ENCODE measurements at regions not wholly inside any gene's neighbourhood (a gene's known extent, or its start where the extent isn't known, plus 50 kb on each side); places are given as distances from the start of the nearest gene placed in this dataset.

- no peak for DNase-seq (ENCODE audit: low spot score)
- intact Hi-C loops (cut with DNase I), result no loop called here
Measured at GRCh38 chr2:76599732-76600368, 889.1 kb upstream of the GCFC2 start.

GRCh38 chr2:76584474-76584873 is 873.8 kb upstream of the GCFC2 start:
- DNase-seq (ENCODE audit: low spot score), result no peak
- intact Hi-C loops (cut with DNase I), result no loop called here

DNA sequence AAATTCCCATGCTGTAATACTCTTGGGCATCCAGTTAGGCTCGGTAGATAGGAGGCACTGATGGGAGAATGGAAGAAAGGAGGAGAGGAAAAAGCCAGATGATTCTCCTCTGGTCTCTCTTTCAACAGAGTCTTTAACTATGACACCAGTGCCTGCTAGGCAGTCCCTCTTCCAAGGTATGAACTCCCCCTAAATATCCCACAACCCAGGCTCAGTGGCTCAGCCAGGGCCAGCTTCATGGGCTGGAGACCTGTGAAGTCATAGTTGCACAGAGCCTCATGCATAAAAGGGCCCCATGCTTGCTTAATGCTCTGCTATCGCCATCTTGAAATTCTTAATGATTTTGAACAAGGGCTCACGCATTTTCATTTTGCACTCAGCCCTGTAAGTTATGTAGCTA is 869.2 kb upstream of the GCFC2 start:
- intact Hi-C loops (cut with DNase I), result no loop called here

DNA sequence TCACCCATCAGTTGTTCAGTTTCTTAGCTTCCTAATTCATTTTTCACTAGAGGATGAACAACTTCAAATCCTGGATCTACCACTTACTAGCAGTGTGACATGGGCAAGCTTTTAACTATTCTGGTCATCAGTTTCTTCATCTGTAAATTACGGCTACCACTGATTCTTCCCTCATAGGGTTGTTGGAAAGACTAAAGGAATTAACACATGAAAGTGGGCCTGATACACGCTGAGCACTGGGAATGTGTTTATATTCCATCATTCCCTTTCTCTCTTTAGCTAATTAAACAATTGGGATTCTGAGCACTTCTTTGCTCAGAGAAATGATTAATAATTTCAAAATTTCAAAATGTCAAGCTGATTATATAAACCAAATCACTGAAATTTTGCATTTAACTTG is 862.3 kb upstream of the GCFC2 start:
- DNase-seq (ENCODE audit: low spot score), result no peak
- intact Hi-C loops (cut with DNase I), result no loop called here

More for the DNA sequence above, 869.2 kb upstream of the GCFC2 start:
- DNase-seq (ENCODE audit: low spot score), result no peak

DNA sequence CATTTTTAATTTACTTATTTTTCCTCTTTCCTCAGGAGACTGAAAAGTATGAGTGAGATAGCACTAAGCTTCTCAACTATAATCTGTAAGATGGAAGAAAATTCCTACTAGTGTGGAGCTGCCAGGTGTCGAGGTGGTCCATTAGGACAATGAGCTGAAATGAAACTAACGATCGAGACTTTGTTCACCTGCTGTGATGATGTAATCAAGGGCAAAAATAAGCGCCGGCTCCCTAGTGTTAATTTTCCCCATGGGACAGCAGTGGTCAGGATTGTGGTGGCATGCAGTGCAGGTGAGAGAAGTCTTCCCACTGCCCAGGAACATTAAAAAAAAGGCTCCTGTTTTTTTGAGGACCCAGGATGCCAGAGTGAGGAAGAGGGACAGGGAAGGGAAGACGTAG is 859.1 kb upstream of the GCFC2 start:
- DNase-seq (ENCODE audit: low spot score), result no peak
- intact Hi-C loops (cut with DNase I), result no loop called here

DNA sequence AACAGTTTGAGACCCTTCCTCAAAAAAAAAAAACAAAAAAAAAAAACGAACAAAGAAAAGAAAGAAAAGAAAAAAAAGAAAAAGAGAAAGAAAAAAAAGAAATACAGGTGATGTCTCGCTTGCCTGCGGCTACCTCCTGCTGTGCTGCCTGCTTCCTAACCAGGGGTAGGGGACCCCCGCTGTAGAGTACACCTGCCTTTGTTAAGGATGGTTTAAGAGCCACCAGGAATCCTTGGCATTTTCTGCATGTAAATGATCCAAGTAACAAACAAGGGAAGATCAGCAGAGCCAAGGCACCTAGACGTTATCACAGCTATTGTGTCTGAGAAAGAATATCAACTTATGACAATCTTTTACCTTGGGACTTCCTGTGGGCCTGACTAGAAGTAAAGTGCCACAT is 856.8 kb upstream of the GCFC2 start:
- DNase-seq (ENCODE audit: low spot score), result no peak
- intact Hi-C loops (cut with DNase I), result no loop called here

GRCh38 chr2:76564734-76565133 is 854.0 kb upstream of the GCFC2 start:
- intact Hi-C loops (cut with DNase I), result no loop called here
- no peak for DNase-seq (ENCODE audit: low spot score)

DNA sequence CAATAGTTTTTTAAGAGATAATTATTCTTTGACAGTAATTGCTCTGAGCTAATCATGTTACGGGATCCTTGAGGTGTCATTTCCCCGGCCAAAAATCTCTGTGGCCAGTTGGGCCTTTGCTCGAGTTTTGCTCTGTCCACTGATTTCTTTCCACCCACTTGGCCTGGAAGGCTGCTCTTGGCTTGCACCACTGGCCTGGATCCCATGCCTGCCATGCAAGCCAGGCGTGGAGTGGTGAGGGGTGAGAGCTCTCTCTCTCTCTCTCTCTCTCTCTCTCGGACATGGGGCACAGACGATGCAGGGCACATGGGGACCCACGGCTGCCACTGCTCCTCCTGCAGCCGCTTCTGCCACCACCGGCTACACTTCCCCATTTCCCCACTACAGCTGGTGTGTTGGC is 853.0 kb upstream of the GCFC2 start:
- intact Hi-C loops (cut with DNase I), result no loop called here
- DNase-seq (ENCODE audit: low spot score), result no peak

GRCh38 chr2:76558157-76558556 is 847.4 kb upstream of the GCFC2 start:
- intact Hi-C loops (cut with DNase I), result no loop called here
- no peak for DNase-seq (ENCODE audit: low spot score)

GRCh38 chr2:76556018-76556417 is 845.3 kb upstream of the GCFC2 start:
- DNase-seq (ENCODE audit: low spot score), result no peak
- intact Hi-C loops (cut with DNase I), result no loop called here

GRCh38 chr2:76546207-76546606 is 835.5 kb upstream of the GCFC2 start:
- intact Hi-C loops (cut with DNase I), result no loop called here
- DNase-seq (ENCODE audit: low spot score), result no peak

GRCh38 chr2:76544901-76545300 is 834.2 kb upstream of the GCFC2 start:
- intact Hi-C loops (cut with DNase I), result no loop called here
- no peak for DNase-seq (ENCODE audit: low spot score)

DNA sequence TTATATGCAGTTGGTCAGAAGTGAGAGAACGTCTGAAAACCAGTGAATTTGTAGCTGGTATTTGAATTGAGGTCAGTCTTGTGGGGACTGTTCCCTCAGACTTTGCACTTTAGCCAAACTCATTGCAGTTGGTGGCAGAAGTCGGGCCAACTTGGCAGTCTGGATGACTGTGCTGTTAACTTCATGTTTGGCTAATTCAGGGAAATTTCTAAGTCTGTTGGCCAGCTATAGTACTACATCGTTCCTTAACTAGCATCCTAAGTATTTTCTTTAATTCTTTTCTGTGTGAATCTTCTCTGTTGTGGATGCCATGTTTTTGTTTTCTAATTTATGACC is 806.8 kb upstream of the GCFC2 start:
- DNase-seq (ENCODE audit: low spot score), result no peak
- intact Hi-C loops (cut with DNase I), result no loop called here

DNA sequence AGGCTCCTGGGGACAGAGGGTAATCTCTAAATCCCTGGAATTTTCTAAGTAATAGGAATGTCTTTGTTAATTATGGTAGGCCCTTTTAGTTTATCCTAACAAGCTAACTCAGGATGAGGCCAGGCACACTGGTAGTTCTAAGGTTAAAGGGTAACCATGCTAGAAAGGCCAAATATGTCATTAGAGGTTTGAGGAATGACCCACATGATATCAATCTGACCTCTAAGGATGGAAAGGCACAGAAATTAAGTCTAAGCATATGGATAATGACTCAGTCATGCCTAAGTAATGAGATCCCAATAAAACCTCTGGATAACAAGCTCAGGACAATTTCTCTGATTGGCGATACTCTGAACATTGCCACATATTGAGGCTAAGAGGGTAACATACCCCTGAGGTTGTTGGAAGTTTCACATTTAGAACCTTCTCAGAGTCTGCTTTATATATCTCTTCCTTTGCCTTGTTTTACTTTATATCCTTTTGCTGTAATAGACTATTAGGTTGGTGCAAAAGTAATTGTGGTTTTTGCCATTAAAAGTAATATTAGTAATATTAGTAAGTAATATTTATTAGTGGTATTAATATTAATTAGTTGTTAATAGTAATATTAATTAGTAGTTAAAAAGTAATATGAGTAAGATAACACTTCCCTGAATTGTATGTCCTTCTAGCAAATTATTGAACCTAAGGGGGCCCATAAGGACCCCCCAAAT is 806.3 kb upstream of the GCFC2 start:
- intact Hi-C loops (cut with DNase I), result no loop called here
- DNase-seq (ENCODE audit: low spot score), result no peak

DNA sequence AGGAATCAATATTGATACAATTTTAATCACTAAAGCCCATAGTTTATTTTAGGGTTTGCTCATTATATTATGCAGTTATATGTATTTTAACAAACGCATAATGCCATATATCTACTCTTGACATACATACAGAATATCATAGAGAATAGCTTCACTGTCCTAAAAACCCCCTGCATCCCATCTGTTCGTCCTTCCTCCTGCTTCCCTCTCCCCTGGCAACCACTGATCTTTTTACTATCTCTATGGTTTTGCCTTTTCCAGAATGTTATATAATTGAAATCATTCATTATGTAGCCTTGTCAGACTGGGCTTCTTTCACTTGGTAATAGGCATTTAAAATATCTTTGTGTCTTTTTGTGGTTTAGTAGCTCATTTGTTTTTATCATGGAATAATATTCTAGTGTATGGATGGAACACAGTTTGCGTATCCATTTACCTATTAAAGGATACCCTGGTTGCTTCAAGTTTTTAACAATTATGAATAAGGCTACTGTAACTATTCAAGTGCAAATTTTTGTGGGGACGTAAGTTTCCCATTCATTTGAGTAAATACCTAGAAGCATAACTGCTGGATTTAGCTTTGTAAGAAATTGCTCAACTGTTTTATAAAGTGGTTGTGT is 801.6 kb upstream of the GCFC2 start:
- DNase-seq (ENCODE audit: low spot score), result no peak
- intact Hi-C loops (cut with DNase I), result no loop called here

- intact Hi-C loops (cut with DNase I), result no loop called here
Measured at GRCh38 chr2:76506538-76506937, 795.8 kb upstream of the GCFC2 start.

GRCh38 chr2:76501641-76502040 is 790.9 kb upstream of the GCFC2 start:
- intact Hi-C loops (cut with DNase I), result no loop called here
- no peak for DNase-seq (ENCODE audit: low spot score)

More at GRCh38 chr2:76506538-76506937, 795.8 kb upstream of the GCFC2 start:
- no peak for DNase-seq (ENCODE audit: low spot score)

GRCh38 chr2:76498360-76498759 is 787.6 kb upstream of the GCFC2 start:
- DNase-seq (ENCODE audit: low spot score), result no peak
- intact Hi-C loops (cut with DNase I), result no loop called here

- no peak for DNase-seq (ENCODE audit: low spot score)
- intact Hi-C loops (cut with DNase I), result no loop called here
Measured at GRCh38 chr2:76491503-76491902, 780.8 kb upstream of the GCFC2 start.

DNA sequence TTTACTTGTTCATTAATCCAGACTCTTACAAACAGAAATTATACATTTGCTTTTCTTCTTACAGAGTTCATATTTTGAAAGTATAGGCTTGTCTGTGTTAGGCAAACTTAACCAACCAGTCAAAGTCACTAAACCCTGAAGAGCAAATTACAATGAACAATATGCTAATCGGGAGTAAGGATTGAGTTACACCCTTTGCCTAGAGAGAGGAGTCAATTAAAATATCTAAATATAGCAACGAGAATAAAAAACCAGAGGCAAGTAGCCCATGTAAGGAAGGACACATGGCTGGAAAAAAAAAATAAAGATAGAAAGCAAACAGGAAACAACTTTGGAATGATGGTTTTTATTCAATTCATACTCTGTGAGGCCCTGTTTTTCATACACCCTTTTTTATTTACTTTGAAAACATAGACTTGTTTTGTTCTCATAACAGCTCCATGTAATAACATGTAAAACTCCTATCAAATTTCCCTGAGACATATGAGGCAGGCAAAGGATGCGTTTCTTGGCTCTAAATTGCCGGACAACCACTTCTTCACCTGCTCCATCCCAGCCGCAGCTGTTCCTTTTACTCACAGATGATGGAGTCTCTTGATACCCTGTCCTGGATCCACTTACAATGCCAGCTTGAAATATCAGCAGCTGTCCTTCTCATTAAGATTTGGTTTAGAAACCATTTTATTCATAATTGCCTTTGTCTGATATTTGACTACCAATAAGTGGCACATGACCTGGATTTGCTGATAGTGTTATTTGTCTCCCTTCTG is 767.7 kb upstream of the GCFC2 start:
- intact Hi-C loops (cut with DNase I), result no loop called here
- no peak for DNase-seq (ENCODE audit: low spot score)
